ENCODE measurements at regions not wholly inside any gene's neighbourhood (a gene's known extent, or its start where the extent isn't known, plus 50 kb on each side); places are given as distances from the start of the nearest gene placed in this dataset.

DNA sequence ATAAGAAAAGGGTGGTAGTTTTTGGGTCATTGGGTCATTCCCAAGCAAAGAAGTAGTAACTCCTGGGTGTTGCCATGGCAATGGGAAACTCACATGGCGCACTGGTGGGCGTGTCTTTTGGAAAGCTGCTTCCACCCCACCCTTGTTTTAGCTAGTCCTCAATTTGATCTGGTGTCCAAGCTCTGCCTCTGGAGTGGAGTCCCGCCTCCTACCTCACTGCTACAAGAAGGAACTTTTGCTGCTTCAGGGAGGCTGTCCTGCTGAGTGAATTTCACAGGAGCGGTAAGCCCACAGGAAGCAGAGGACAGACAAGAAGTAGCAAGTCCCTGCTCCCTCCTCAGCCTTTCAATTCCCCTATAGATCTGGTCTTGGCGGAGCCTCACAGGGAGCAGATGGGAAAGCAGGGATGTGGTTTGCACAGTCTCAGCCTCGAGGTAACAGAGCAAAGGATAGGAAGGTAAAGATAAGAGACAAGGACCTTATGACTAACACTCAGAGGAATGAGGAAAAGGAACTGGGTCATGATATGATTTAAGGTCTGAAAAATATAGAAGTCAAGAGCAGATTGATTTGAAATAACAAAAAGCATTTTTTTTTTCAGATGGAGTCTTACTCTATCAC is 700.3 kb downstream of the TNS3 start:
- no peaks in the 10 kb centered on the region for H3K27me3 ChIP-seq (ENCODE audit: control insufficient read depth in 1 of 2, insufficient read depth in 1 of 2, low read length in 2 of 2)
- H3K4me3 ChIP-seq (ENCODE audit: insufficient read depth in 1 of 2, low read depth in 1 of 2, low read length in 2 of 2), result no peak overlapping the region
- H3K27ac ChIP-seq (ENCODE audit: low read length, poor library complexity, severe bottlenecking), result no peak overlapping the region
- no peak overlapping the region for H2BK120ac ChIP-seq (ENCODE audit: low read depth, low read length)
- 81% methylated on average over 6 of the region's 6 CpGs for WGBS
- no peak overlapping the region for H3K4me2 ChIP-seq (ENCODE audit: low read length, poor library complexity, severe bottlenecking)
- H2BK15ac ChIP-seq (ENCODE audit: low read depth, poor library complexity, severe bottlenecking), result no peak overlapping the region
- no peaks in the 10 kb centered on the region for H3K4me1 ChIP-seq (ENCODE audit: control insufficient read depth, insufficient read depth, low read depth, low read length)
- H4K91ac ChIP-seq (ENCODE audit: low read length), result peak overlapping the region; percentile 59
- H3K14ac ChIP-seq (ENCODE audit: low read length in 2 of 2), result no peak overlapping the region
- no peaks in the 10 kb centered on the region for H3K79me1 ChIP-seq (replicated peaks; ENCODE audit: low read length, poor library complexity, severe bottlenecking)
- peak overlapping the region in 1 of 2 experiments; percentile 48 for H3K18ac ChIP-seq (ENCODE audit: low read depth in 1 of 2, low read length in 2 of 2)
- H3K4ac ChIP-seq (ENCODE audit: low read depth in 1 of 2, low read length in 2 of 2), result no peak overlapping the region
- DNase-seq, result no peak
- H3K9me3 ChIP-seq (ENCODE audit: control insufficient read depth, low read length), result no peaks in the 10 kb centered on the region
- no peak overlapping the region for H2BK5ac ChIP-seq (ENCODE audit: low read depth, low read length, poor library complexity, severe bottlenecking)
- peak overlapping the region; percentile 1 for H4K8ac ChIP-seq (ENCODE audit: low read length)
- no peak overlapping the region for H2AK5ac ChIP-seq (ENCODE audit: low read length, severe bottlenecking)
- no peak overlapping the region for H2AFZ ChIP-seq (ENCODE audit: low read depth, low read length)
- no peaks in the 10 kb centered on the region for H3K36me3 ChIP-seq (ENCODE audit: control insufficient read depth in 1 of 2, insufficient read depth in 2 of 2, low read depth in 1 of 2, low read length in 2 of 2)
- no peak overlapping the region for H3K23ac ChIP-seq (ENCODE audit: low read length in 2 of 2)
- no peak overlapping the region for H2BK12ac ChIP-seq (ENCODE audit: low read length in 2 of 2)
- H3K9ac ChIP-seq (ENCODE audit: low read length), result no peak overlapping the region

DNA sequence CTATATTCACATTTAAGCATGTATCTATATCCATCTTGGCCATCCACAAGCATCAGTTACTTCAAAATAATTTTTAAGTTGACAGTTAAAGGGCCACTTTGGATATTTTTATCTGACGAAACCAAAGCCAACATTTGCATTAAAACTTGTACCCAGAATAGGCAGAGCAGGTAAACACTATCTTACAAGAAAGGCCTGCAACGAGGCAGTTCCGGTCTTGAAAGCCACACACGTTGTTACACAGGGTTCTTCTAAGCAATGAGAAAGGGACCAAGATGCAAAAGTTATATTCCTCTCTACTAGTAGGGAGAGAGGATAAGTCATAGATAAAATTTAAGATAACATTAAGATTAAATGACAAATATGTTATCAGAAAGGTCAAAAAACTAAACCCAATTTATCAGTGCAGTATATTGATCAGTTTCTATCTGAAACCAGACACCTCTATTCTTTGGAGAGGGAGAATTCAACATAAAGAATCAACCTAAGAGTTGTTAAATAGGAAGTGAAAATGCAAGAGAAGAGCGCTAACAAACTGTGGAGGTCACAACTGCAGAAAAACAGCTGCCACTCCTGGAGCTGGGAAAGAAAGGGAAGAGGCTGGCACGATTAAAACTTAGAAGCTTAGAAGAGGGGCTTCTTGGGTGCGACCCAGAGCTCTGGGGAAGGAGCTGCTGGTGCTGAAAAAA is 701.3 kb downstream of the TNS3 start:
- no peaks in the 10 kb centered on the region for H3K36me3 ChIP-seq (ENCODE audit: control insufficient read depth in 1 of 2, insufficient read depth in 2 of 2, low read depth in 1 of 2, low read length in 2 of 2)
- H3K23ac ChIP-seq (ENCODE audit: low read length in 2 of 2), result no peak overlapping the region
- no peak overlapping the region for H2AFZ ChIP-seq (ENCODE audit: low read depth, low read length)
- no peaks in the 10 kb centered on the region for H3K27me3 ChIP-seq (ENCODE audit: control insufficient read depth in 1 of 2, insufficient read depth in 1 of 2, low read length in 2 of 2)
- no peaks in the 10 kb centered on the region for H3K9me3 ChIP-seq (ENCODE audit: control insufficient read depth, low read length)
- no peak overlapping the region for H2BK5ac ChIP-seq (ENCODE audit: low read depth, low read length, poor library complexity, severe bottlenecking)
- DNase-seq, result no peak
- no peak overlapping the region for H4K8ac ChIP-seq (ENCODE audit: low read length)
- H3K9ac ChIP-seq (ENCODE audit: low read length), result no peak overlapping the region
- no peaks in the 10 kb centered on the region for H3K4me1 ChIP-seq (ENCODE audit: control insufficient read depth, insufficient read depth, low read depth, low read length)
- no peak overlapping the region for H2BK12ac ChIP-seq (ENCODE audit: low read length in 2 of 2)
- no peak overlapping the region for H2BK15ac ChIP-seq (ENCODE audit: low read depth, poor library complexity, severe bottlenecking)
- H3K14ac ChIP-seq (ENCODE audit: low read length in 2 of 2), result no peak overlapping the region
- no peak overlapping the region for H3K27ac ChIP-seq (ENCODE audit: low read length, poor library complexity, severe bottlenecking)
- H2BK120ac ChIP-seq (ENCODE audit: low read depth, low read length), result no peak overlapping the region
- no peak overlapping the region for H2AK5ac ChIP-seq (ENCODE audit: low read length, severe bottlenecking)
- H4K91ac ChIP-seq (ENCODE audit: low read length), result no peak overlapping the region
- H3K4me2 ChIP-seq (ENCODE audit: low read length, poor library complexity, severe bottlenecking), result no peak overlapping the region
- no peaks in the 10 kb centered on the region for H3K79me1 ChIP-seq (replicated peaks; ENCODE audit: low read length, poor library complexity, severe bottlenecking)
- H3K4ac ChIP-seq (ENCODE audit: low read depth in 1 of 2, low read length in 2 of 2), result no peak overlapping the region
- WGBS, result 80% methylated on average over 6 of the region's 7 CpGs
- no peak overlapping the region for H3K18ac ChIP-seq (ENCODE audit: low read depth in 1 of 2, low read length in 2 of 2)
- H3K4me3 ChIP-seq (ENCODE audit: insufficient read depth in 1 of 2, low read depth in 1 of 2, low read length in 2 of 2), result no peak overlapping the region

DNA sequence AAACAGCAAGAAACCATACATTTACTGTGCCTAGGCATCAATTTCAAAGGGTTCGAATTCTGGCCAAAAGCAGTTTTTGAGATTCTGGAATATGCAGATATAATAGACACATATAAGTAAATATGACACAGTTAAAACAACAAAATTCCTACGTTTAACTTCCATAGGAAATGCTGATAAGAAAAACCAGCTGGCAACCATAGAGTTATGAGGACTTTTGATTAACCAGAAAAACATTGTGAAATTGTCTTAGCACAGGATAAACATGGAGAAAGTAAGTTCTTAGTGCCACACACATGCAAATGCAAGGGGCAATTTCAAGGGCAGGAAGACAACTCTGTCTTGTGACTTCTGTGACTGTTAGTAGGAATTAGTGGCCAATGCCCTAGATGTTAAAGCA is 702.1 kb downstream of the TNS3 start:
- no peak overlapping the region for H2BK15ac ChIP-seq (ENCODE audit: low read depth, poor library complexity, severe bottlenecking)
- H3K36me3 ChIP-seq (ENCODE audit: control insufficient read depth in 1 of 2, insufficient read depth in 2 of 2, low read depth in 1 of 2, low read length in 2 of 2), result no peaks in the 10 kb centered on the region
- H2BK120ac ChIP-seq (ENCODE audit: low read depth, low read length), result no peak overlapping the region
- no peak overlapping the region for H3K9ac ChIP-seq (ENCODE audit: low read length)
- H3K27ac ChIP-seq (ENCODE audit: low read length, poor library complexity, severe bottlenecking), result no peak overlapping the region
- H2AFZ ChIP-seq (ENCODE audit: low read depth, low read length), result no peak overlapping the region
- no peak overlapping the region for H3K4me3 ChIP-seq (ENCODE audit: insufficient read depth in 1 of 2, low read depth in 1 of 2, low read length in 2 of 2)
- no peak for DNase-seq
- no peaks in the 10 kb centered on the region for H3K27me3 ChIP-seq (ENCODE audit: control insufficient read depth in 1 of 2, insufficient read depth in 1 of 2, low read length in 2 of 2)
- no peak overlapping the region for H3K14ac ChIP-seq (ENCODE audit: low read length in 2 of 2)
- no peaks in the 10 kb centered on the region for H3K79me1 ChIP-seq (replicated peaks; ENCODE audit: low read length, poor library complexity, severe bottlenecking)
- no peaks in the 10 kb centered on the region for H3K9me3 ChIP-seq (ENCODE audit: control insufficient read depth, low read length)
- no peak overlapping the region for H4K91ac ChIP-seq (ENCODE audit: low read length)
- no peaks in the 10 kb centered on the region for H3K4me1 ChIP-seq (ENCODE audit: control insufficient read depth, insufficient read depth, low read depth, low read length)
- H3K18ac ChIP-seq (ENCODE audit: low read depth in 1 of 2, low read length in 2 of 2), result no peak overlapping the region
- H3K4me2 ChIP-seq (ENCODE audit: low read length, poor library complexity, severe bottlenecking), result no peak overlapping the region
- no peak overlapping the region for H2BK12ac ChIP-seq (ENCODE audit: low read length in 2 of 2)
- H3K4ac ChIP-seq (ENCODE audit: low read depth in 1 of 2, low read length in 2 of 2), result no peak overlapping the region
- whole genome bisulfite sequencing, result 100% methylated on average over 1 of the region's 2 CpGs
- no peak overlapping the region for H2BK5ac ChIP-seq (ENCODE audit: low read depth, low read length, poor library complexity, severe bottlenecking)
- H4K8ac ChIP-seq (ENCODE audit: low read length), result no peak overlapping the region
- no peak overlapping the region for H2AK5ac ChIP-seq (ENCODE audit: low read length, severe bottlenecking)
- no peak overlapping the region for H3K23ac ChIP-seq (ENCODE audit: low read length in 2 of 2)

GRCh38 chr7:46871516-46871915 is 710.4 kb downstream of the TNS3 start:
- H3K4ac ChIP-seq (ENCODE audit: low read depth in 1 of 2, low read length in 2 of 2), result no peak overlapping the region
- no peak overlapping the region for H4K91ac ChIP-seq (ENCODE audit: low read length)
- H2BK5ac ChIP-seq (ENCODE audit: low read depth, low read length, poor library complexity, severe bottlenecking), result no peak overlapping the region
- no peak overlapping the region for H3K4me2 ChIP-seq (ENCODE audit: low read length, poor library complexity, severe bottlenecking)
- DNase-seq, result peak; percentile 30
- no peaks in the 10 kb centered on the region for H3K36me3 ChIP-seq (ENCODE audit: control insufficient read depth in 1 of 2, insufficient read depth in 2 of 2, low read depth in 1 of 2, low read length in 2 of 2)
- no peak overlapping the region for H2BK120ac ChIP-seq (ENCODE audit: low read depth, low read length)
- H3K27me3 ChIP-seq (ENCODE audit: control insufficient read depth in 1 of 2, insufficient read depth in 1 of 2, low read length in 2 of 2), result no peaks in the 10 kb centered on the region
- no peak overlapping the region for H2AK5ac ChIP-seq (ENCODE audit: low read length, severe bottlenecking)
- H2BK12ac ChIP-seq (ENCODE audit: low read length in 2 of 2), result no peak overlapping the region
- H3K79me1 ChIP-seq (replicated peaks; ENCODE audit: low read length, poor library complexity, severe bottlenecking), result no peaks in the 10 kb centered on the region
- no peaks in the 10 kb centered on the region for H3K9me3 ChIP-seq (ENCODE audit: control insufficient read depth, low read length)
- WGBS, result 88% methylated on average over 4 of the region's 4 CpGs
- no peak overlapping the region for H3K14ac ChIP-seq (ENCODE audit: low read length in 2 of 2)
- no peak overlapping the region for H2BK15ac ChIP-seq (ENCODE audit: low read depth, poor library complexity, severe bottlenecking)
- no peak overlapping the region for H3K27ac ChIP-seq (ENCODE audit: low read length, poor library complexity, severe bottlenecking)
- H3K4me3 ChIP-seq (ENCODE audit: insufficient read depth in 1 of 2, low read depth in 1 of 2, low read length in 2 of 2), result no peak overlapping the region
- no peak overlapping the region for H3K23ac ChIP-seq (ENCODE audit: low read length in 2 of 2)
- H4K8ac ChIP-seq (ENCODE audit: low read length), result no peak overlapping the region
- H3K18ac ChIP-seq (ENCODE audit: low read depth in 1 of 2, low read length in 2 of 2), result no peak overlapping the region
- H3K9ac ChIP-seq (ENCODE audit: low read length), result no peak overlapping the region
- no peak overlapping the region for H2AFZ ChIP-seq (ENCODE audit: low read depth, low read length)
- no peaks in the 10 kb centered on the region for H3K4me1 ChIP-seq (ENCODE audit: control insufficient read depth, insufficient read depth, low read depth, low read length)

All from mesenchymal stem cell (in vitro differentiated cells and primary cell).